ENCODE measurements at regions not wholly inside any gene's neighbourhood (a gene's known extent, or its start where the extent isn't known, plus 50 kb on each side); places are given as distances from the start of the nearest gene placed in this dataset.

DNA sequence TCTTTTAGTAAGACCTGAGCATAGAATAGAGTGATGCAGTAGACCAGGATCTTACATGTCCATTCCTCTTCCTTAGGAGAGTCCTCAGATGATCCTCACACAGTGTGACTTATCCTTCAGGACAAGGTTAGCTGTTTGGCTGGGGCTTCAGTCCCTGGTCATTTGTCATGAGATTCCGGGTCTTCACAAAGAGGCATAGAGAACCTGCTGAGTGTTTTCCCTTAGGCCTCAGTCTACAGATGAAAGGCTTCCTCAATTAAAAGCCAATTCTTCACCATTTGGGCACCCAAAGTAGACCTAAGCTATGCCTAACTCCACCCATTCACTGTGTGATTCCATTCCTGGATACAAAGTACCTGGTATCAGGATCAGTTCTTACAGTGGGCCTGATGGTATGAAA lies 329.8 kb upstream of the RUNX1 start:
- TF ChIP-seq POLR2A (IDR thresholded peaks at IDR 0.05; ENCODE audit: low read depth, low read length) (no peak), TAF1 (IDR thresholded peaks at IDR 0.05; ENCODE audit: borderline replicate concordance, low read depth, low read length) (no peak), POLR2AphosphoS5 (IDR thresholded peaks at IDR 0.05; ENCODE audit: low read depth, low read length) (no peak)

Measured in GM12892 (cell line).